NCI-H82 (cell line): ENCODE measurements at regions not wholly inside any gene's neighbourhood (a gene's known extent, or its start where the extent isn't known, plus 50 kb on each side); places are given as distances from the start of the nearest gene placed in this dataset.
"Not testable (repeated sequence)": the region's sequence is repeated elsewhere in the genome, so short reads cannot be mapped to it uniquely, and the experiment has no call there.

Experiments used
- DNase-seq: peaks from one replicate; lab custom pipeline; 2025; lab: John Stamatoyannopoulos, UW

- DNase-seq = no peak
These were observed 163.6 kb upstream of the NDN start for GRCh38 chr15:23850666-23851065.

GRCh38 chr15:23851921-23852320 is 164.8 kb upstream of the NDN start:
- no peak for DNase-seq

GRCh38 chr15:23853286-23853685 is 166.2 kb upstream of the NDN start:
- no peak for DNase-seq

- peak; percentile 64 for DNase-seq
These were observed 167.3 kb upstream of the NDN start for GRCh38 chr15:23854203-23854911.

GRCh38 chr15:23854912-23855659 is 168.0 kb upstream of the NDN start:
- no peak for DNase-seq

- no peak for DNase-seq
These were observed 168.8 kb upstream of the NDN start for GRCh38 chr15:23855947-23856346.

- peak; percentile 77 for DNase-seq
These were observed 170.0 kb upstream of the NDN start for GRCh38 chr15:23857028-23857641.

- no peak for DNase-seq
These were observed 171.9 kb upstream of the NDN start for GRCh38 chr15:23859008-23859407.

- DNase-seq = no peak
These were observed 173.5 kb upstream of the NDN start for GRCh38 chr15:23860290-23861245.

- DNase-seq = peak; percentile 58
These were observed 179.7 kb upstream of the NDN start for GRCh38 chr15:23866832-23867231.

- DNase-seq = peak; percentile 92
These were observed 182.3 kb upstream of the NDN start for GRCh38 chr15:23869396-23869795.

- not testable (repeated sequence) for DNase-seq
These were observed 186.5 kb upstream of the NDN start for GRCh38 chr15:23873613-23874012.

- DNase-seq = peak; percentile 87
These were observed 190.7 kb upstream of the NDN start for GRCh38 chr15:23877502-23878412.

GRCh38 chr15:23881291-23881690 is 194.2 kb upstream of the NDN start:
- DNase-seq = no peak

- DNase-seq = no peak
These were observed 203.1 kb upstream of the NDN start for GRCh38 chr15:23890218-23890617.

- DNase-seq = no peak
These were observed 210.0 kb upstream of the NDN start for GRCh38 chr15:23897091-23897490.

GRCh38 chr15:23897531-23897930 is 210.4 kb upstream of the NDN start:
- peak; percentile 22 for DNase-seq

GRCh38 chr15:23910030-23910429 is 222.9 kb upstream of the NDN start:
- DNase-seq = no peak

- DNase-seq = peak; percentile 76
These were observed 225.1 kb upstream of the NDN start for GRCh38 chr15:23912191-23912590.

GRCh38 chr15:23913081-23913480 is 226.0 kb upstream of the NDN start:
- DNase-seq = no peak

- no peak for DNase-seq
These were observed 226.5 kb upstream of the NDN start for GRCh38 chr15:23913635-23914034.
